Osteoblast (primary cell): ENCODE measurements at regions not wholly inside any gene's neighbourhood (a gene's known extent, or its start where the extent isn't known, plus 50 kb on each side); places are given as distances from the start of the nearest gene placed in this dataset.
"Not testable (repeated sequence)": the region's sequence is repeated elsewhere in the genome, so short reads cannot be mapped to it uniquely, and the experiment has no call there.

Source experiments
- DNase-seq: peaks from one replicate; pipeline ENCODE4 v3.0.0; 2011; ENCODE audit warnings: low spot score, mixed read lengths; ENCODE audit not compliant: insufficient read length; ENCODE audit errors: missing footprints
- H2AFZ ChIP-seq: 2 replicates; pipeline ENCODE4 v1.6.0; 2011; ENCODE audit warnings: mild to moderate bottlenecking, low read length
- H3K27ac ChIP-seq: 2 replicates; pipeline ENCODE4 v1.5.1; 2011; ENCODE audit warnings: mild to moderate bottlenecking, low read depth, low read length, moderate library complexity
- H3K27me3 ChIP-seq: 2 replicates; pipeline ENCODE4 v1.6.0; 2012; ENCODE audit warnings: mild to moderate bottlenecking, control low read depth, inconsistent platforms, low read length, moderate library complexity; ENCODE audit not compliant: insufficient read depth
- H3K36me3 ChIP-seq: 2 replicates; pipeline ENCODE4 v1.5.1; 2011; ENCODE audit warnings: mild to moderate bottlenecking, low read length, control low read depth, moderate library complexity; ENCODE audit not compliant: insufficient read depth
- H3K4me1 ChIP-seq: 2 replicates; pipeline ENCODE4 v1.5.1; 2011; ENCODE audit warnings: mild to moderate bottlenecking, low read length, control low read depth, moderate library complexity; ENCODE audit not compliant: insufficient read depth
- H3K4me2 ChIP-seq: 2 replicates; pipeline ENCODE4 v1.6.0; 2011; ENCODE audit warnings: mild to moderate bottlenecking, low read length; ENCODE audit not compliant: insufficient read depth
- H3K4me3 ChIP-seq: fragments of 200-600 bp; sonication (generic); 3 replicates; pipeline ENCODE4 v1.5.1; 2012; ENCODE audit warnings: mild to moderate bottlenecking, low read length, inconsistent platforms; ENCODE audit not compliant: insufficient read depth
- H3K79me2 ChIP-seq: 2 replicates; pipeline ENCODE4 v1.6.0; 2012; ENCODE audit warnings: mild to moderate bottlenecking, low read length, control low read depth, inconsistent platforms; ENCODE audit not compliant: insufficient read depth
- H3K9me3 ChIP-seq: 2 replicates; pipeline ENCODE4 v1.5.1; 2011; ENCODE audit warnings: low read depth, low read length, control low read depth
- H4K20me1 ChIP-seq: 2 replicates; pipeline ENCODE4 v1.6.0; 2012; ENCODE audit warnings: mild to moderate bottlenecking, low read length, control low read depth; ENCODE audit not compliant: insufficient read depth
- CTCF ChIP-seq: IDR thresholded peaks from 2 replicates; pipeline ENCODE4 v1.5.1; 2011; ENCODE audit warnings: mild to moderate bottlenecking, low read depth, low read length, moderate library complexity; ENCODE audit errors: extremely low read depth

GRCh38 chr2:84126084-84126483 lies 333.0 kb downstream of the SUCLG1 start:
- Histone ChIP-seq H3K27ac (no peak overlapping the region), H3K27me3 (no peaks in the 10 kb centered on the region), H3K9me3 (no peaks in the 10 kb centered on the region), H3K4me3 (no peak overlapping the region), H3K4me2 (no peak overlapping the region), H3K4me1 (no peaks in the 10 kb centered on the region), H3K79me2 (no peaks in the 10 kb centered on the region), H3K36me3 (no peaks in the 10 kb centered on the region), H2AFZ (no peak overlapping the region), H4K20me1 (no peaks in the 10 kb centered on the region)
- TF ChIP-seq CTCF: no peak
- no peak for DNase-seq

GRCh38 chr2:84116143-84116542 lies 342.9 kb downstream of the SUCLG1 start:
- DNase-seq: no peak
- Histone ChIP-seq H3K36me3 (no peaks in the 10 kb centered on the region), H3K4me2 (no peak overlapping the region), H3K79me2 (no peaks in the 10 kb centered on the region), H2AFZ (no peak overlapping the region), H3K4me1 (no peaks in the 10 kb centered on the region), H3K4me3 (no peak overlapping the region), H3K27ac (no peak overlapping the region), H4K20me1 (no peaks in the 10 kb centered on the region), H3K27me3 (no peaks in the 10 kb centered on the region), H3K9me3 (no peaks in the 10 kb centered on the region)
- no peak for TF ChIP-seq CTCF

GRCh38 chr2:84115173-84115857 lies 343.8 kb downstream of the SUCLG1 start:
- no peaks in the 10 kb centered on the region for H3K9me3 ChIP-seq
- DNase-seq: no peak
- H4K20me1 ChIP-seq: no peaks in the 10 kb centered on the region

GRCh38 chr2:84103816-84104527 lies 355.1 kb downstream of the SUCLG1 start:
- H3K4me3 ChIP-seq, H3K4me1 ChIP-seq, H3K27ac ChIP-seq, H3K4me2 ChIP-seq, DNase-seq, H3K79me2 ChIP-seq, H3K9me3 ChIP-seq, H3K27me3 ChIP-seq, H2AFZ ChIP-seq, H4K20me1 ChIP-seq, H3K36me3 ChIP-seq: not testable (repeated sequence)

More at GRCh38 chr2:84115173-84115857, 343.8 kb downstream of the SUCLG1 start:
- Histone ChIP-seq H3K79me2 (no peaks in the 10 kb centered on the region), H3K4me1 (no peaks in the 10 kb centered on the region), H3K4me2 (no peak overlapping the region), H3K4me3 (no peak overlapping the region), H3K27me3 (no peaks in the 10 kb centered on the region), H3K27ac (no peak overlapping the region), H3K36me3 (no peaks in the 10 kb centered on the region), H2AFZ (no peak overlapping the region)
- no peak for TF ChIP-seq CTCF
